GM12878 (cell line): ENCODE measurements at regions not wholly inside any gene's neighbourhood (a gene's known extent, or its start where the extent isn't known, plus 50 kb on each side); places are given as distances from the start of the nearest gene placed in this dataset.

ENCODE experiments used
- ATAC-seq: fragments of 200-7000 bp; cut with Tn5 transposase; 3 replicates; pipeline ENCODE4 v1.9.1; 2020; ENCODE audit warnings: mild to moderate bottlenecking, moderate library complexity
- BruUV-seq: library from RNA; stranded (reverse); fragments of 400-500 nt; replicated peaks from 2 replicates; lab custom pipeline; 2021; lab: Mats Ljungman, UMichigan
- CTCF ChIA-PET: fragments of 300-600 bp; sonication (Branson Sonifier 250); formaldehyde crosslinking; extraction: SDS; loops from one replicate; lab custom pipeline; 2021; ENCODE audit warnings: inconsistent platforms; lab: Yijun Ruan, JAX
- POLR2A ChIA-PET: fragments of 350-600 bp; formaldehyde crosslinking; extraction: SDS; loops from one replicate; lab custom pipeline; 2021; ENCODE audit warnings: inconsistent platforms; lab: Charles Lee
- RAD21 ChIA-PET: fragments of 300-600 bp; sonication (Branson Sonifier 250); formaldehyde crosslinking; loops from one replicate; lab custom pipeline; 2023; ENCODE audit warnings: antibody characterized with exemption; ENCODE audit not compliant: unreplicated experiment; lab: Charles Lee
- SMC1A ChIA-PET: fragments of 300-600 bp; sonication (Branson Sonifier 250); formaldehyde crosslinking; loops from one replicate; lab custom pipeline; 2023; ENCODE audit not compliant: unreplicated experiment, uncharacterized antibody; lab: Charles Lee
- DNase-seq: peaks from one replicate; pipeline ENCODE4 v3.0.0-alpha.2; 2011; ENCODE audit warnings: low read depth, low spot score
- FAIRE-seq: peaks from 3 replicates; lab custom pipeline; 2011; peaks lifted over from hg19 to GRCh38; lab: Jason Lieb, UNC
- H2AFZ ChIP-seq: 2 replicates; pipeline ENCODE4 v1.6.0; 2011; ENCODE audit warnings: low read depth, low read length, control low read depth; ENCODE audit not compliant: control insufficient read depth
- H3K27ac ChIP-seq: 2 replicates; pipeline ENCODE4 v1.5.1; 2011; ENCODE audit warnings: control low read depth; ENCODE audit not compliant: control insufficient read depth, insufficient read depth
- H3K27me3 ChIP-seq, 2 experiments: replicated peaks in 1 of 2; 2 replicates each; pipeline versions ENCODE4 v1.6.0 to v1.6.1; 2011; ENCODE audit warnings: low read length in 1 of 2; ENCODE audit not compliant: control insufficient read depth in 2 of 2, insufficient read depth in 2 of 2
- H3K36me3 ChIP-seq, 2 experiments: 2 replicates each; pipeline ENCODE4 v1.5.1; 2011; ENCODE audit warnings: low read length in 1 of 2; ENCODE audit not compliant: control insufficient read depth in 2 of 2, insufficient read depth in 2 of 2
- H3K4me1 ChIP-seq: 2 replicates; pipeline ENCODE4 v1.6.1; 2011; ENCODE audit warnings: mild to moderate bottlenecking, low read length, moderate library complexity, mixed read lengths; ENCODE audit not compliant: control insufficient read depth, insufficient read depth
- H3K4me2 ChIP-seq: 2 replicates; pipeline ENCODE4 v1.6.0; 2011; ENCODE audit warnings: control low read depth; ENCODE audit not compliant: control insufficient read depth, insufficient read depth
- H3K4me3 ChIP-seq: fragments of 200-600 bp; sonication (generic); 2 replicates; pipeline ENCODE4 v1.5.1; 2016
- H3K79me2 ChIP-seq: 2 replicates; pipeline ENCODE4 v1.6.0; 2011; ENCODE audit warnings: low read length; ENCODE audit not compliant: control insufficient read depth, insufficient read depth
- H3K9ac ChIP-seq: 2 replicates; pipeline ENCODE4 v1.8.0; 2011; ENCODE audit warnings: low read length, control low read depth, mixed read lengths; ENCODE audit not compliant: control insufficient read depth, insufficient read depth
- H3K9me3 ChIP-seq: replicated peaks from 3 replicates; pipeline ENCODE4 v1.5.1; 2011; ENCODE audit warnings: mild to moderate bottlenecking, low read length; ENCODE audit not compliant: control insufficient read depth, insufficient read depth
- H4K20me1 ChIP-seq: 2 replicates; pipeline ENCODE4 v1.6.0; 2011; ENCODE audit not compliant: control insufficient read depth, insufficient read depth
- BHLHE40 ChIP-seq, 2 experiments: fragments of 450-650 bp in 1 of 2; IDR thresholded peaks; 2 replicates each; pipeline ENCODE4 v1.6.1; 2011 to 2017; ENCODE audit warnings: low read depth in 2 of 2, borderline replicate concordance in 1 of 2, improper control_type of control experiment in 1 of 2, low read length in 1 of 2, mild to moderate bottlenecking in 1 of 2
- BMI1 ChIP-seq: fragments of 450-650 bp; IDR thresholded peaks from 2 replicates; pipeline ENCODE4 v1.6.1; 2016; ENCODE audit warnings: mild to moderate bottlenecking, moderate library complexity, borderline replicate concordance
- CEBPZ ChIP-seq: fragments of 150-350 bp; IDR thresholded peaks from 2 replicates; pipeline ENCODE4 v1.6.1; 2016; ENCODE audit warnings: low read depth, low read length
- E2F4 ChIP-seq: IDR thresholded peaks from 2 replicates; pipeline ENCODE4 v1.6.1; 2012; ENCODE audit warnings: low read depth, low read length, improper control_type of control experiment
- E4F1 ChIP-seq: fragments of 450-650 bp; IDR thresholded peaks from 2 replicates; pipeline ENCODE4 v1.6.1; 2018; ENCODE audit warnings: borderline replicate concordance, mild to moderate bottlenecking; ENCODE audit not compliant: partially characterized antibody
- HSF1 ChIP-seq: fragments of 150-350 bp; IDR thresholded peaks from 2 replicates; pipeline ENCODE4 v1.6.1; 2014; ENCODE audit warnings: mild to moderate bottlenecking, low read depth, low read length
- NFYB ChIP-seq: IDR thresholded peaks from 2 replicates; pipeline ENCODE4 v1.6.1; 2011; ENCODE audit warnings: low read depth, mild to moderate bottlenecking, low read length, improper control_type of control experiment, moderate library complexity; ENCODE audit not compliant: insufficient read depth
- POU2F2 ChIP-seq: IDR thresholded peaks from 3 replicates; pipeline ENCODE4 v1.6.1; 2011; ENCODE audit warnings: low read depth, mild to moderate bottlenecking, low read length, borderline replicate concordance
- RCOR1 ChIP-seq: conservative IDR thresholded peaks from 2 replicates; pipeline ENCODE4 v1.6.1; 2012; ENCODE audit warnings: low read depth, low read length, improper control_type of control experiment
- USF2 ChIP-seq: IDR thresholded peaks from 2 replicates; pipeline ENCODE4 v1.6.1; 2011; ENCODE audit warnings: low read depth, low read length, improper control_type of control experiment, borderline replicate concordance
- ZBTB33 ChIP-seq: fragments of 450-650 bp; IDR thresholded peaks from 2 replicates; pipeline ENCODE4 v1.6.1; 2017; ENCODE audit warnings: mild to moderate bottlenecking
- WGBS: methylation state at CpG from one replicate; pipeline ENCODE4 v1.1.6; 2016; ENCODE audit warnings: low lambda C conversion rate; ENCODE audit not compliant: insufficient replicate concordance, insufficient coverage; ENCODE audit errors: missing lambda C conversion rate; 5-methylcytosine and 5-hydroxymethylcytosine counted together
- in situ Hi-C: fragments of 300-500 bp; cut with MboI; formaldehyde crosslinking; loops from 9 replicates; pipeline ENCODE4 v1.14.3; 2018; ENCODE audit warnings: mixed read lengths
- intact Hi-C: fragments of 100-400 bp; cut with micrococcal nuclease; formaldehyde crosslinking; loops from one replicate; pipeline ENCODE4 v1.14.2; 2022; ENCODE audit not compliant: unreplicated experiment

GRCh38 chr3:177793451-177793850, 596.2 kb upstream of the TBL1XR1 start (continued):
- TF ChIP-seq HSF1 (no peak), USF2 (no peak), RCOR1 (no peak), POU2F2 (no peak), BHLHE40 (IDR thresholded peaks at IDR 0.05; ENCODE audit: borderline replicate concordance in 1 of 2, low read depth in 2 of 2, low read length in 1 of 2) (no peak)

- intact Hi-C loops: no loop called here
- no peak for ATAC-seq
- 0% methylated on average over 1 of the region's 1 CpG for WGBS
- ChIA-PET CTCF (no interaction called here), SMC1A (no interaction called here), POLR2A (no interaction called here), RAD21 (no interaction called here)
- H3K4me3 ChIP-seq: no peak overlapping the region
- H3K27ac ChIP-seq: no peak overlapping the region
- H3K9me3 ChIP-seq: no peaks in the 10 kb centered on the region
- no peak for DNase-seq
- no peak overlapping the region for H3K9ac ChIP-seq
- no peaks in the 10 kb centered on the region for H4K20me1 ChIP-seq
- no peaks in the 10 kb centered on the region for H3K36me3 ChIP-seq
- no TSS peak for BruUV-seq
- H3K4me2 ChIP-seq: no peak overlapping the region
- H3K4me1 ChIP-seq: no peaks in the 10 kb centered on the region
- no peaks in the 10 kb centered on the region for H3K79me2 ChIP-seq
- in situ Hi-C loops: no loop called here
- H3K27me3 ChIP-seq: no peaks in the 10 kb centered on the region; a peak in 1 of 4 replicates
- no peak overlapping the region for H2AFZ ChIP-seq
- FAIRE-seq: no peak
- TF ChIP-seq CEBPZ: no peak
- no peak for TF ChIP-seq E2F4
- no peak for TF ChIP-seq E4F1
- TF ChIP-seq ZBTB33: no peak
- TF ChIP-seq NFYB: no peak
- no peak for TF ChIP-seq BMI1
These were observed 597.9 kb upstream of the TBL1XR1 start for GRCh38 chr3:177795216-177795615.
